ENCODE measurements at regions not wholly inside any gene's neighbourhood (a gene's known extent, or its start where the extent isn't known, plus 50 kb on each side); places are given as distances from the start of the nearest gene placed in this dataset.
"Not testable (repeated sequence)": the region's sequence is repeated elsewhere in the genome, so short reads cannot be mapped to it uniquely, and the experiment has no call there.

DNA sequence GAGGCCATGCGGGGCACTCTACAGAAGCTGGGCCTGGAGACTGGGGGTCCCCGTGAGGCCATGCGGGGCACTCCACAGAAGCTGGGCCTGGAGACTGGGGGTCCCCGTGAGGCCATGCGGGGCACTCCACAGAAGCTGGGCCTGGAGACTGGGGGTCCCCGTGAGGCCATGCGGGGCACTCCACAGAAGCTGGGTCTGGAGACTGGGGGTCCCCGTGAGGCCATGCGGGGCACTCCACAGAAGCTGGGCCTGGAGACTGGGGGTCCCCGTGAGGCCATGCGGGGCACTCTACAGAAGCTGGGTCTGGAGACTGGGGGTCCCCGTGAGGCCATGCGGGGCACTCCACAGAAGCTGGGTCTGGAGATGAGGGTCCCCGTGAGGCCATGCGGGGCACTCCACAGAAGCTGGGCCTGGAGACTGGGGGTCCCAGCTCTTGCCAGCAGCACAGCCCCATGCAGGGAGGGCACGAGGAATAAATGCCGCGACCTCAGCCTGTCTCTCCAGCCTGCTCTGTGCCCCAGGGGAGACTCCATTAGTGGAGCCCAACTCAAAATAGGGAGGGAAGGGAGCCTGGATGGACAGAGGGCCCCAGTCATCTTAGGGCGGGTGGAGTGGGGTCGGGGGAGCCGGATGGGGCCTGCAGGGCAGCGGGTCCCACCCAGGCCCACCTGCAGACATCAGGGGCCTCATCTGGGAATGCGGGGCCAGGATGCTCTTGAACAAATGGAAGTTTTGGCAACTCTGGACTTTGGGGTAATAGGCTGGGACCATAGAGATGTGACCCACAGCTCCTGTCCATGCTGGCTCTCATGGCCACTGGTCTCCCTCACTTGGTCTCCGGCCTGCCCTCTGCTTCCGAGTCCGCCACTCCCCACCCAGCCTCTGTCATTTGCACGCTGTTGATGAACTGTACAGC lies 343.6 kb upstream of the SFSWAP start:
- DNase-seq (ENCODE audit: low read depth, low spot score); in situ Hi-C loops (cut with HindIII; ENCODE audit: low pct_unique_long_range_greater_than_20kb, low sequenced_read_pairs): not testable (repeated sequence)

DNA sequence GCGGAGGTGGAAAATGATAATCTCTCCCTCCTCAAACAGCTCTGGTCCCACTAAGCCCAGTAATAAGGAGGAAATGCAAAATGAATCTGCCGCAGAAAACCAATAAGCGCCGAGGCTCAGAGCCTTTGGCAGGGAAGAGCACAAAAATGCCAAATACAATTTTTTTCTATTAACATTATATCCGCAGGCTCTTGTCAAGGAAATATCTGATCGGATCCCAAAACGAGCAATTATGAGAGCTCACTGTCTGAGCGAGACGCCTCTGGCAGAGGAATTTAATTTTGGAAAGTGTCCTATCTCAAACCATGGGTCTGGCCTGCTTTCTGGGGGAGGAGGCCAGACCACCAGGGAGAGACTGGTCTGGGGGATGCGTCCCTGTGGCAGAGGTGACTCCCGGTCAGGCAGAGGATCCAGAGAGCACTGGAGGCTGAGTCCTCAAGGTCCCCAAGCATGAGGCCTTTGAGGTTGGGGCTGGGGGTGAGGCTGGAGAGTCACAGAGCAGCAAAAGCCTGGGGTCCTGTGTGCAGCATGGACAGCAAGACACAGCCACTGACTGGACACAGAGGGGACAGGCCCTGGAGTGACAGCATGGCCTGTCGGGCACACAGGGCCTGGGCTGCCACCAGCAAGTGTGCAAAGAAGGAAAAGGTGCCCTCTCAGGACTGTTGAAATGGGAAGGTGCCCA lies 342.8 kb upstream of the SFSWAP start:
- no peak for DNase-seq (ENCODE audit: low read depth, low spot score)
- in situ Hi-C loops (cut with HindIII; ENCODE audit: low pct_unique_long_range_greater_than_20kb, low sequenced_read_pairs) = no loop called here

DNA sequence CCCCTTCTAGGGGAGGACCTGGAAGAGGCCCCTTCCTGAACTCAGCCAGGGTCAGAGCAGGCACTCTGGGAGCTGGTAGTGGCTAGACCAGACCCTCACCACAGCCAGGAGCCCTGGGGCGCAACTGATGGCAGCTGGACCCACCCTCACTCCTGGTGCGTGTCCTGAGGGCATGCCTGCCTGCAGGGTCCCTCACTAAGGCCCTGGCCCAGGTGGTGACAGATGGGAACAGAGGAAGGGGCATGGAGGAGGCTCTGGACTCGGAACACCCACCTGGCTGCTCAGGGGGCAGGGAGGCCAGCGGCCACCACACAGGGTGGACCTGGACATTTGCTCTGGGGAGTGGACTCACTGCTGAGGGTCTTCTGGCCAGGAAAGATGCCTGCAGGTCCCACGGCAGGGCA lies 342.2 kb upstream of the SFSWAP start:
- DNase-seq (ENCODE audit: low read depth, low spot score) = no peak
- in situ Hi-C loops (cut with HindIII; ENCODE audit: low pct_unique_long_range_greater_than_20kb, low sequenced_read_pairs) = no loop called here

DNA sequence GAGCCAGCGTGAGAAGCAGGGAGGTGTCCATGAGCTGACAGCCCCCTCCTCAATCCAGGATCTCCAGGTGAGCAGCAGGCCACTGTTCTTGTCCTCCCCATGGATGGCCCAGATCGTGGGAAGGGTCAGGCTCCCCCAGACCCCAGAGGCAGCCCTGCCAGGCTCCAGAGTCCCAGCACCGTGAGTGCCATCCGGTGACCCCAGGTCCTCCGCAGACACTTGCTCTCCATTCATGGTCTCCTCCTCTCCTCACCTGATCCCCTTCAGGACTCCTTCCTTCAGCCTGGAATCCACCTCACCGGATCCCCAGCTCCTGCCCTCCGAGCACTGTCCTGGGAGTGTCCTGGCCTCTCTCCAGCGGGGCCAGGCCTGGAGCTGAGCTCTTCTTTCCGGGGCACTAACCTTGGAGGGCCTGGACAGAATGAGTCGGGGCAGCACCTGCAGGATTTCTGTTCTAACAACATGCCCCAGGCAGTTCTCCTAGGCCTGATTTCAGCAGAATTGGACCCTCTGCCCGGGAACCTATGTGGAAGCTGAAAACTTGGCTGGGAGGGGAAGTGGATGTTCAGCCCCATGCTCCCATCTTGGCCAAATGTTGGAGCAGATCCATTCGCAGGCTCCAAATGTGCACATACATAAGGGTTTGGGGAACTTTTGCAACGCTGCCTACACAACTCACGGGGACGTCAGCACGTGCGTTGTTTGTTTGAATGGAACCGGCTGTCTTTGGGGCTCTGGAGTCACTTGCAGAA lies 341.6 kb upstream of the SFSWAP start:
- no peak for DNase-seq (ENCODE audit: low read depth, low spot score)
- in situ Hi-C loops (cut with HindIII; ENCODE audit: low pct_unique_long_range_greater_than_20kb, low sequenced_read_pairs) = no loop called here

DNA sequence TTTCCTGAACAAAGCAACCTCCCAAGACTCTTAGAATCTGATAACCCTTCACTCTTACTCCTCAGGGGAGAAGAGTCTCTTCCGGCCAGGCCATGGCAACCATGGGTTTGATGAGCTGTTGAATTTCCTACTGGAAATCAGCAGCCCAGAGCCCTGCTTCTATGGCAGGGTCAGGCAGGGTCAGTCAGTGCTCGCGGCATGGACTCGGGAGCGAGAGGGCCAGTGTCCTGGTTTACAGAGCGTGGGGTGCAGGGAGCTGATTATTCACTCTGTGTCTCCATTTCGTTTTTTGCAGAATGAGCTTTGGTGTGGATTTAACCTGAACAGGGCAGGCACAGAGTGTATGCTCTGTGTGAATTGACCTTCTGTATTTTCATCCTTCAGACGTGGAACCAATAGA lies 340.6 kb upstream of the SFSWAP start:
- in situ Hi-C loops (cut with HindIII; ENCODE audit: low pct_unique_long_range_greater_than_20kb, low sequenced_read_pairs) = no loop called here
- DNase-seq (ENCODE audit: low read depth, low spot score) = no peak

DNA sequence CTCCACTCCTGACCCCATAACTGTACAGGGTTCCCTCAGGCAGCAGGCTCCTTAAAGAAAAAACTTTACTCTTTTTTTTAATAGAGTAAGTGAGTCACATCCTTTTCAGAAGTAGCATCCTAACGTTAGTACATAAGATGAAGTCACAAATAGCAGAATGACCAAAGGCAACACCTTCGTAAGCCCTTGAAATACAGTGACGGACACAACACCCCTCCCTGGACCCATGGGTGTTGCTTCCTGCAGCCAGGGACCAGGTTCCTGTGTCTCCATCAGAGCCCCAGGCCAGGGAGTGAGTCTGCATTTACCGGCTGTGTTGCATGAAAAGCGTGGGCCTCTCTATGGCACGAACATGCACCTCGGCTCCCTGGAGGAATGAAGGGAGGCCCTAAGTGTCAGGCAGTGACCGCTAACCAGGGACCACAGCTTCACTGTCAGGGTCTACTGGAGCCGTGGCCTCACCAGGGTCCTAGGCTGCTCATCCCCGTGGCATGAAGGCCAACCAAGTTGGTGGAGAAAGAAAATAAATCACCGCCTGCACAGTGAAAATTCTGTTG lies 340.0 kb upstream of the SFSWAP start:
- no peak for DNase-seq (ENCODE audit: low read depth, low spot score)
- in situ Hi-C loops (cut with HindIII; ENCODE audit: low pct_unique_long_range_greater_than_20kb, low sequenced_read_pairs) = no loop called here

DNA sequence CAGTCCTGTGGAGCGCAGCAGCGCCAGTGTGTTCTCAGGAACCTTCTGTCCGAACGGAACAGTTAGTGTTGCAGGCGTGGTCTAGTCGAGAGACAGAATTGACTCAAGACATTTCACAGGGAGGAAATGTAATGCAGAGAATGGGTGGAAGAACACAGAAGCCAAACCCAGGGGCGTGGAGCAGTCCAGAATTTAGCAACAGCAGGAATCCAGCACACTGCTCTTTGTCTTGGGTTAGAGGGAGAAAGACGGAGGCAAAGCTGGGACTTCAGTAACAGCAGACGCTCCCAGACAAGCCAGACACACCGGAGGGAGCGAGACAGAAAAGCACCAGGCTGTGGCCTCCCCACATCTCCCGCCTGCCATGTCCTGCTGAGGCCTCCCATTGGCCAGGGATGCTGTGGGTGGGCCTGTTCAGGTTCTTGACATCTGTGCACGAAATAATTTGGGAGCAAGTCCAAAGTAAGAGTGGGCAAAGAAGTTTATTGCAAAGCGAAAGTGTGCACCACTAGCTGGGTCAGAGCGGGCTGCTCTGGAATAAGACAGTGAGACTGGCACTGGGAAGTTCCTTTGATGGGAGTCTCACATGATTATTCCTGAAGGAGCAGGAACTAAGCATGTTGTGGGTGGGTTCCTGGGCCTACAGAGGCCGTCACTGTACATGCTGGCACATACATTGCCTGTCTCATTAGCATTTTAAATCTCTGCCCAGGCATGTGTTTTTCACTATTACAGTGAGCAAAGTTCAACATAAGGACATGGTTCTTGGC lies 339.3 kb upstream of the SFSWAP start:
- DNase-seq (ENCODE audit: low read depth, low spot score) = no peak

DNA sequence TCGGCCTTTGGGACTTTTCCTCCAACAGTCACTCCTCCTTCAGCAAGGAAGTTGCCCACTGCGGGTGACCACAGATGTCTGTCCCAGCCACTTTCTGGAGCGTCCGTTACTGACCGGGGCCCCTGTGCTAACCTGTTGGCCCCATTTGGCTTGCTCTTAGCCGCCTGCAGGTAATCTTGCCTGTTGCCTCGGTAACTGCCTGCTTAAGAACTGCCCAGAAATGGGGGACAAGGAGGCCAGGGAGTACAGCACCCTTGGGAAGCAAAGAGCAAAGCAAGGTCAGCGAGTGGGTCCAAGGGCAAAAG lies 338.8 kb upstream of the SFSWAP start:
- no peak for DNase-seq (ENCODE audit: low read depth, low spot score)
- in situ Hi-C loops (cut with HindIII; ENCODE audit: low pct_unique_long_range_greater_than_20kb, low sequenced_read_pairs) = no loop called here

More for the DNA sequence above, 339.3 kb upstream of the SFSWAP start:
- in situ Hi-C loops (cut with HindIII; ENCODE audit: low pct_unique_long_range_greater_than_20kb, low sequenced_read_pairs) = no loop called here

DNA sequence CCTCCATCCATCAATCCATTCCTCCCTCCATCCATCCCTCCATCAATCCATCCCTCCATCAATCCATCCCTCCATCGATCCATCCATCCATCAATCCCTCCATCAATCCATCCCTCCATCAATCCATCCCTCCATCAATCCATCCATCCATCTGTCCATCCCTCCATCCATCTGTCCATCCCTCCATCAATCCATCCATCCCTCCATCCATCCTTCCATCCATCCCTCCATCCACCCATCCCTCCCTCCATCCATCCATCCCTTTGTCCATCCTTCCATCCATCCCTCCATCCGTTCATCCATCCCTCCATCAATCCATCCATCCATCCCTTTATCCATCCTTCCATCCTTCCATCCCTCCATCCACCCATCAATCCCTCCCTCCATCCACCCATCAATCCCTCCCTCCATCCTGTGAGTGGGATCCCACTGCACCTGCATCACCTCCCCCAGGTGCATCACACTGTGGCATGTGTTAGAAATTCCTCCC lies 338.1 kb upstream of the SFSWAP start:
- no peak for DNase-seq (ENCODE audit: low read depth, low spot score)
- in situ Hi-C loops (cut with HindIII; ENCODE audit: low pct_unique_long_range_greater_than_20kb, low sequenced_read_pairs) = no loop called here

DNA sequence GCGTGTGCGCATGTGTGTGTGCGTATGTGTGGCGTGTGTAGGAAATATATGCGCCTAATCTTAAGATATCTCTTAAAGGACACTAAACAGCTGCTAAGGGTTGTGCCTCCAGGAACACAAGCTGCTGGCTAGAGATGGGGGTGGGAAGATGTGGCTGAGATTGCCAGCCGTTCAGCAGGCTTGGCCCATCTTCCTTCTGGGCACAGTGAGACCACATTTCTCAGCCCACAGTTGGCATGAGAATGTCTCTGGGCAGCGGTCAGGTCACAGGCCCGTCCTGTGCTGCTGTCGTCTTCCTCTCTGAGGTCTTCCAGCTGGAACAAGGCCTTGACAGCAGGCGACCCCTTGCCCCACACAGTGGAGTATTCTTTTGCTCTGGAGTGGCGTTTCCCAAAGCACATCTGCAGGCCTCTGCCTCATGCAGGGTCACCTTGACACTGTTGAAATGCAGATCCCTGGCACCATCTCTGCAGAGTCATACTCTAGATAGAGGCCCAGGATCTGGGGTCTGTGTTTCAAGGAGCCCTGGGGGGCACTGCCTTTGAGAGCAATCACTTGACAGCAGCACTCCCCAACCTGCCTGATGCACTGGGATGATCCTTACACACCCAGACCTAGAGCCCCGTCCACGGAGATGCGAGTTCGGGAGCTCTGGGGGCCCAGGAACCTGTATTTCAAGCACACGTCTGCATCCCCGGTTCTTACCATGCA lies 335.5 kb upstream of the SFSWAP start:
- no peak for DNase-seq (ENCODE audit: low read depth, low spot score)
- in situ Hi-C loops (cut with HindIII; ENCODE audit: low pct_unique_long_range_greater_than_20kb, low sequenced_read_pairs) = no loop called here

DNA sequence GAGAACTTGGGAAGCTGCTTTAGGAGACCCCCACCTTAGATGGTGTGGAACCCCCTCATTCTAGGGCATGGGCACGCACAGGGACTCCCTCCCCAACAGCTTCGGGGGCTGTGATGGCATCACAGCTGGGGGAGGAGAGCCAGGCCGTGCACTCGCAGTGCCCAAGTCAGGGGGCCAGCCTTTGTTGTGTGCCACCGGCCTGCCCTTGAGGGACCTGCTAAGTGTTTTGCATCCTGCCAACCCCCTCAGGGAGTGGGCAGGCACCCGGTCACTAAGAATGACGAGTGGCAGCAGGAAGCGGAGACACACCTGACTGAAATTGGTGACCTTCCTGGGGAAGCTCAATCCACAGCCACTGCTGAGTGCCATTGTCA lies 334.9 kb upstream of the SFSWAP start:
- in situ Hi-C loops (cut with HindIII; ENCODE audit: low pct_unique_long_range_greater_than_20kb, low sequenced_read_pairs) = no loop called here
- no peak for DNase-seq (ENCODE audit: low read depth, low spot score)

DNA sequence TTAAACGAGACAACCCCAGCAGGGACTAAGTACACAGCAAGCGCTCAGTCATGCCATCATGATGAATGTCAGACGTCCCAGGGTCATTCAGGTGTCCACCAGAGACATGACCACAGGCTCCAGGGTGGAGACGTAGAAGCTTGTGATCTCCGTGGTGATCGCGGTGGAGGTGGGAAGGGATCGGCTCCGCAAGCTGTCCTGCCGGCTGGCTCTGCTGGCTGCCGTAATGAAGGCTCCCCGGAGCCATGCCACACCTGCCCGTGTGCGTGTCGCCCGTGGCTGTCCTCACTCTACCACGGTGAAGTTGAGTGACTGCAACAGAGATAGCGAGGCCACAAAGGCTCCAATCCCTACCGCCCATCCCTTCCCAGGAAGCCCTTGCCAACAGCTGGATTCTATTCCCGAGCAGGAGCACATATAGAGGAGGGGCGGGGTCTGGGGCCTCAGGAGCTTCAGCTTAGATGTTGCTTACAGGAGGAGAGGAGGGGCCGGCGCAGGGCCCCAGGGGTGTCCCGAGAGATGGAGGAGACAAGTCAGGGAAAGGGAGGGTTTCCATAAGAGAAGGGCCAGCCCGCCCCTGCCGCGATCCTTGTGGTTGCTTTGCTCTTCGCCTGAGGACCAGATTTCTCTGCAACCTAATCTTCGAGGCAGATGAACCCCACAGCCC lies 332.6 kb upstream of the SFSWAP start:
- DNase-seq (ENCODE audit: low read depth, low spot score) = no peak
- in situ Hi-C loops (cut with HindIII; ENCODE audit: low pct_unique_long_range_greater_than_20kb, low sequenced_read_pairs) = no loop called here

DNA sequence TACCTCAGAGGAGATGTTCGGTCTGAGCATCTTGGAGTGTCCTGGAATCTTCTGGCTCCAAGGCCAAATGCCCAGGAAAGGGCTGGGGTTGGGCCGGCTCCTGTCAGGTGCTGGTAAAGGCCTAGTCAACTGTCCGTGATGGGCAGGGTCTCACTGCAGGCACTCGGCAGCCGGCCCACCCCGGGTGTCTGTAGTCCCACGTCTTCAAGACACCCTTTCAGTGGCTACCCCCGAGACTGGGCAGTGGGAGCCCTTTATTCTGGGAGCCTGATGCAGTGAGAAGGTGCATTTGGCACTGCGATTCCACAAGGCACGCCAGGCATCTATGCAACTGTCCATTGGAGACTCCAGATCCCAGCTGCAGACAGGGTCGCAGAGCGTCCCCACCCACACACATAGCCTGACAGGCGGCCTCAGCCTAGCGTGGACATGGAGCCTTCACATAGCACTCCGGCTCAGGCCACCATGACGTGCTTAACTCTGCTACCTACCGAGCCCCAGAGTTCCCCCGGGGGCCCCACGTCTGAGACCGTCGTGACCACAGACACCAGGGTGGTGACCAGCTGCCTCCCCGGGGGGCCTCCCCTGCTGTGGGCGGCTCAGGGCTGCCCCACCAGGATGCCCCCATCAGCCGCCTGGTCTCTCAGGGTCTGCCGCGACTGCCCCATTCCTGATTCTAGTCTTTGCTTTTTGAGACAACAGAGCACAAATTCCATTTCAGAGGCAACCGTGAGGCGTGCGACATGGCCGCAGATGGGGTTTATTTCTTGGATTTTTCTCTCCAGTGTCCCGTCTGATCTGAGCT lies 331.8 kb upstream of the SFSWAP start:
- DNase-seq (ENCODE audit: low read depth, low spot score) = no peak
- in situ Hi-C loops (cut with HindIII; ENCODE audit: low pct_unique_long_range_greater_than_20kb, low sequenced_read_pairs) = no loop called here

DNA sequence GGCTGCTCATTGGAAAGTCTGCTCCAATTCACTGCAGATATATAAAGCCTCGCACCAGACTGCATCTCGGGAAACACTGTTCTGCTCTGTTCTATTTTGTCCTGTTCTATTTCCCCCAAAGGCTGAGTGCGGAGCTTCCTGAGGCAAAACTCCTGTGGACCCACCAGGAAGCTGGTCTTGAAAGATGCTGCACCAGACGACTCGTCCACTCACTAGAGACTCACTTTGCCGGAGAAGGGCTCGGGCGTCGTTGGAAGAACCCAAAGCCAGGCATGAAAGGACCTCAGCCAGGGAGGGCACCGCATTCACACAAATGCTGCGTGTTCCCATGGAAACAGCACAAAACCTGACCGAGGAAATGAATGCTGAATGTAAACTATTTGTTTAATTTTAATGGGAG lies 331.2 kb upstream of the SFSWAP start:
- in situ Hi-C loops (cut with HindIII; ENCODE audit: low pct_unique_long_range_greater_than_20kb, low sequenced_read_pairs) = no loop called here
- no peak for DNase-seq (ENCODE audit: low read depth, low spot score)

DNA sequence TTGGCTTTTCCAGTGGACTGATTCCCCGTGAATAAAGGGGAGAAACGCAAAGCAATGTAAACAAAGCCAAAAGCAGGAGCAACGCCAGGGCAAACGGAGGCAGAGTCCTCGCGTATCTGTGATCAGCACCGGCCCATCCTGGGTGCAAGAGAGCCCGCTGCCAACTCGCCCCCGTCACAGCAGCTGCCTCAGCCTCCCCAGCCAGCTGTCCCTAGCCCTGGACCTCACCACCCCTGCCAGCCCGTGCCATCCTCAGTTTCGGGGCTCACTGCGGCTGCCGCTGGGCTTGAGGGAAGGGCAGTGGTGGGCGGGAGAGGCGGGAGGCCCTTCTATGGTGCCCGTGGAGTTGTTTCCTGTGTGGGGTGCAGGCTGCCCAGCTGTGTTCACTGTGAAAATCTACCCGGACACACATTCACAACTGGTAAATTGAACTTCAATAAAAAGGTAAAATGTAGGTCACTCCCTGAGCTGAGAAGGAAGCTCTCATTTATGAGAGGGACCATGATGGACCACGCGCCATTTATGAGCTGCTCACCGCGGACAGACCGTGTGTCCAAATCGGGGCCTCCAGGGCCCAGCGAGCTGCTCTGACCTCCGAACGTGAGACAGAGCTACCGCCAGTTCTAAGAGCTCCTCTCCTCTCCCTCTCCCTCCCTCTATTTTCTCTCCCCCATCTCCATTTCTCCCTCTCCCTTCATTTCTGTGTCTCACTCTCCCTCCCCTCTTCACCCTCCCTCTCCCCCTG lies 330.5 kb upstream of the SFSWAP start:
- in situ Hi-C loops (cut with HindIII; ENCODE audit: low pct_unique_long_range_greater_than_20kb, low sequenced_read_pairs) = no loop called here
- no peak for DNase-seq (ENCODE audit: low read depth, low spot score)

Measured in SK-MEL-5 (cell line).